ENCODE measurements at regions not wholly inside any gene's neighbourhood (a gene's known extent, or its start where the extent isn't known, plus 50 kb on each side); places are given as distances from the start of the nearest gene placed in this dataset.
"Not testable (repeated sequence)": the region's sequence is repeated elsewhere in the genome, so short reads cannot be mapped to it uniquely, and the experiment has no call there.

DNA sequence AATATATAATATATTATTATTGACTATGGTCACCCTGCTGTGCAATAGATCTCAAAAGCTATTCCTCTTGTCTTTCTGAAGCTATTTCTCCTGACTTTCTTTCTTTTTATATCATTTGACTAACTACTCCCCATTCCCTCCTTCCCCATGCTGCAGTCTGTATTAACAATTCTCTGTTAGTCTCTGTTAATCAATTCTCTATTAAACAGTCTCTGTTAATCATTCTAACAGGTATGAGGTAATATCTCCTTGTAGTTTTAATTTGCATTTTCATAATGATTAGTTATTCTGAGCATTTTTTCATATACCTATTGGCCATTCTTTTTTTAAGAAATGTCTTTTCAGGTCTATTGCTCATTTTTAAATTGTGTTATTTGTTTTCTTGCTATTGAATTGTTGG lies 201.0 kb upstream of the B3GALT2 start:
- Histone ChIP-seq H3K27me3 (ENCODE audit: low read depth) (no peaks in the 10 kb centered on the region), H3K9me3 (no peaks in the 10 kb centered on the region), H3K4me1 (no peaks in the 10 kb centered on the region), H3K36me3 (no peaks in the 10 kb centered on the region), H3K27ac (no peak overlapping the region), H3K4me3 (no peak overlapping the region)
- ATAC-seq, result no peak
- no peak for TF ChIP-seq CTCF (IDR thresholded peaks at IDR 0.05)
- intact Hi-C loops (cut with DNase I), result no loop called here
- DNase-seq, result no peak

GRCh38 chr1:193378451-193378850 lies 192.0 kb upstream of the B3GALT2 start:
- H3K4me1 ChIP-seq; H3K36me3 ChIP-seq; DNase-seq; H3K27ac ChIP-seq; H3K4me3 ChIP-seq; H3K27me3 ChIP-seq (ENCODE audit: low read depth); intact Hi-C loops (cut with DNase I); H3K9me3 ChIP-seq; ATAC-seq: not testable (repeated sequence)

GRCh38 chr1:193377472-193377871 lies 191.1 kb upstream of the B3GALT2 start:
- Histone ChIP-seq H3K27ac (no peak overlapping the region), H3K36me3 (no peaks in the 10 kb centered on the region)
- intact Hi-C loops (cut with DNase I), result no loop called here

GRCh38 chr1:193372553-193372952 lies 186.1 kb upstream of the B3GALT2 start:
- Histone ChIP-seq H3K9me3 (no peaks in the 10 kb centered on the region), H3K27ac (no peak overlapping the region), H3K4me3 (no peak overlapping the region), H3K36me3 (no peaks in the 10 kb centered on the region), H3K27me3 (ENCODE audit: low read depth) (no peaks in the 10 kb centered on the region), H3K4me1 (peaks cover 12% of the 10 kb centered on the region)
- no peak for DNase-seq
- no peak for ATAC-seq
- intact Hi-C loops (cut with DNase I), result no loop called here
- no peak for TF ChIP-seq CTCF (IDR thresholded peaks at IDR 0.05)

More at GRCh38 chr1:193377472-193377871, 191.1 kb upstream of the B3GALT2 start:
- ATAC-seq (no peak), DNase-seq (no peak)
- Histone ChIP-seq H3K27me3 (ENCODE audit: low read depth) (no peaks in the 10 kb centered on the region), H3K4me3 (no peak overlapping the region), H3K9me3 (no peaks in the 10 kb centered on the region), H3K4me1 (no peaks in the 10 kb centered on the region)
- no peak for TF ChIP-seq CTCF (IDR thresholded peaks at IDR 0.05)

DNA sequence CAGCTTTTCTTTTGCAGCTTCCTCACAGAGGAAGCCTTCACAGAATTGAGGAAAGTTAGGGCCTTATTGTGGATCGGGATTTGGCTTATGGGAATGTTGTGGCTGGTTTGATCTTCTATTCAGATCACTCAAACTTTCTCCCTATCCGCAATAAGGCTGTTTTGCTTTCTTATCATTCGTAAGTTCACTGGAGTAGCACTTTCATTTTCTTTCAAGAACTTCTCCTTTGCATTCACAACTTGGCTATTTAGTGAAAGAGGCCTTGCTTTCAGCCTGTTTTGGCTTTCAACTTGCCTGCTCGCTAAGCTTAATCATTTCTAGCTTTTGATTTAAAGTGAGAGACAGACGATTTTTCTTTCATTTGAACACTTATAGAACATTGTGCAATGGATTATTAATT lies 181.9 kb upstream of the B3GALT2 start:
- no peaks in the 10 kb centered on the region for H3K9me3 ChIP-seq
- peak overlapping the region; percentile 57 for H3K27ac ChIP-seq
- peaks cover 12% of the 10 kb centered on the region for H3K4me1 ChIP-seq
- H3K27me3 ChIP-seq (ENCODE audit: low read depth), result no peaks in the 10 kb centered on the region
- intact Hi-C loops (cut with DNase I), result no loop called here
- TF ChIP-seq CTCF (IDR thresholded peaks at IDR 0.05), result no peak
- DNase-seq (no peak), ATAC-seq (no peak)
- no peaks in the 10 kb centered on the region for H3K36me3 ChIP-seq
- H3K4me3 ChIP-seq, result peak overlapping the region; percentile 13

- TF ChIP-seq CTCF (IDR thresholded peaks at IDR 0.05), result no peak
- H3K27ac ChIP-seq, result peak overlapping the region; percentile 57
- ATAC-seq (no peak), DNase-seq (no peak)
- H3K9me3 ChIP-seq, result no peaks in the 10 kb centered on the region
- no peaks in the 10 kb centered on the region for H3K36me3 ChIP-seq
- peak overlapping the region; percentile 13 for H3K4me3 ChIP-seq
- H3K27me3 ChIP-seq (ENCODE audit: low read depth), result no peaks in the 10 kb centered on the region
- intact Hi-C loops (cut with DNase I), result no loop called here
- H3K4me1 ChIP-seq, result peaks cover 12% of the 10 kb centered on the region
Measured at GRCh38 chr1:193367863-193368262, 181.4 kb upstream of the B3GALT2 start.
